Adrenal gland (tissue), 9 donors: ENCODE measurements at regions not wholly inside any gene's neighbourhood (a gene's known extent, or its start where the extent isn't known, plus 50 kb on each side); places are given as distances from the start of the nearest gene placed in this dataset.

Experiments
- DNase-seq, 7 donors: peaks; one replicate each; pipeline ENCODE4 v3.0.0-alpha.2; 2019 to 2020
- H3K27ac ChIP-seq, 5 donors: fragments of 200-600 bp; sonication (generic) in 4 of 5; 1 replicate in 3 of 5; 2 replicates in 2 of 5; pipeline versions ENCODE4 v1.5.1 to v1.8.0; 2016 to 2020; ENCODE audit warnings: mild to moderate bottlenecking in 1 of 5
- H3K27me3 ChIP-seq: fragments of 200-600 bp; 2 replicates; pipeline ENCODE4 v1.8.0; 2021
- H3K36me3 ChIP-seq, 2 donors: fragments of 200-600 bp; replicated peaks in 1 of 2; 1 replicate in 1 of 2; 2 replicates in 1 of 2; pipeline versions ENCODE4 v1.5.1 to v1.8.0; 2018 to 2022
- H3K4me1 ChIP-seq, 2 donors: fragments of 200-600 bp; replicated peaks in 1 of 2; 1 replicate in 1 of 2; 2 replicates in 1 of 2; pipeline versions ENCODE4 v1.5.1 to v1.8.0; 2018 to 2021
- H3K4me3 ChIP-seq, 4 donors: fragments of 200-600 bp; sonication (generic) in 3 of 4; one replicate each; pipeline ENCODE4 v1.5.1; 2016 to 2018
- H3K9me3 ChIP-seq, 3 donors: fragments of 200-600 bp; sonication (generic) in 1 of 3; replicated peaks in 1 of 3; 1 replicate in 2 of 3; 2 replicates in 1 of 3; pipeline versions ENCODE4 v1.5.1 to v1.8.0; 2016 to 2021
- CTCF ChIP-seq, 6 experiments: fragments of 450-650 bp in 4 of 6; fragments of 200-600 bp in 2 of 6; sonication (generic) in 1 of 6; IDR thresholded peaks; 1 replicate in 5 of 6; 2 replicates in 1 of 6; pipeline versions ENCODE4 v1.5.1 to v1.8.0; 2016 to 2021; ENCODE audit warnings: antibody characterized with exemption in 6 of 6, mild to moderate bottlenecking in 2 of 6, moderate library complexity in 1 of 6
- POLR2A ChIP-seq, 2 donors: fragments of 450-650 bp; IDR thresholded peaks; one replicate each; pipeline ENCODE4 v1.6.1; 2017; ENCODE audit warnings: antibody characterized with exemption in 2 of 2, mild to moderate bottlenecking in 2 of 2, moderate library complexity in 1 of 2
- WGBS, 4 donors: extraction: QIAGEN DNeasy Blood & Tissue Kit in 2 of 4; methylation state at CpG; one replicate each; pipeline versions ENCODE4 v1.1.5 to v1.1.7; 2013 to 2017; 5-methylcytosine and 5-hydroxymethylcytosine counted together
- intact Hi-C, 2 donors: fragments of 100-400 bp; cut with DNase I; formaldehyde crosslinking; loops; one replicate each; pipeline versions ENCODE4 v1.14.1 to v1.15.0; 2022 to 2023
- donor health status: healthy with polysubstance abuse.
- donor health status: Bipolar disorder and iron deficiency.
- donor health status: DM: yes; HTN: yes; CAD: no.
- donor health status: DM: no; HTN: no; CAD: no.
- donor health status: DM: no; HTN: no; CAD: no.

GRCh38 chr2:188865681-188866080 lies 108.5 kb upstream of the COL3A1 start:
- Histone ChIP-seq H3K4me1 (no peaks in the 10 kb centered on the region), H3K36me3 (no peaks in the 10 kb centered on the region), H3K9me3 (peaks cover 0 to 4% (median 0%) of the 10 kb centered on the region in 3 donors), H3K4me3 (no peak overlapping the region), H3K27ac (no peak overlapping the region), H3K27me3 (no peaks in the 10 kb centered on the region)
- TF ChIP-seq CTCF (IDR thresholded peaks at IDR 0.05) (no peak), POLR2A (IDR thresholded peaks at IDR 0.05) (no peak)
- DNase-seq = no peak
- intact Hi-C loops = no loop called here
- WGBS, 4 donors = 73 to 84% (median 77%) methylated on average over 2 of the region's 2 CpGs

GRCh38 chr2:188869550-188869949 lies 104.6 kb upstream of the COL3A1 start:
- Histone ChIP-seq H3K4me1 (no peaks in the 10 kb centered on the region), H3K27me3 (no peaks in the 10 kb centered on the region), H3K27ac (no peak overlapping the region), H3K36me3 (no peaks in the 10 kb centered on the region), H3K9me3 (peaks cover 0 to 4% (median 0%) of the 10 kb centered on the region in 3 donors), H3K4me3 (no peak overlapping the region)
- no peak for DNase-seq
- WGBS, 4 donors = 46 to 54% (median 47%) methylated on average over 2 of the region's 2 CpGs
- TF ChIP-seq POLR2A (IDR thresholded peaks at IDR 0.05) (no peak), CTCF (IDR thresholded peaks at IDR 0.05) (no peak)
- intact Hi-C loops = no loop called here

DNA sequence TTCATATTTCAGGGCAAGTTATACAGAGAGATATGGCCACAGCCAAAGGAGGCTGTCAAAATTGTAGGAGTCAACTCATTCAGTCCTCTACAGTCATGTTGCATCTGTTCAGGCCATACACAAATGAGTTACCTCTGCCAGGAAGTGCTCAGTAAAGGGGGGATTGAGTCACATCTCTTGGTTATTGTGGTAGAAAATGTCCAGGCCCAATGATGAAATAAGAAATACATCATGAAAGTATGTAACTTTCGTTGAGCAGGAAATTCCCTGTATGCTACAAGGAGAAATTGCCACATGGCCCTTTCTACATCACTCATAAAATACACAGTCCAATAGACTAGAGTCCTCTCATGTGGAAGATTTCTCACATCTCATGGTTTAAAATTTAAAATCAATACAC lies 103.9 kb upstream of the COL3A1 start:
- intact Hi-C loops = no loop called here
- peaks cover 0 to 4% (median 0%) of the 10 kb centered on the region in 3 donors for H3K9me3 ChIP-seq
- no peak overlapping the region for H3K27ac ChIP-seq
- no peak for DNase-seq
- no peaks in the 10 kb centered on the region for H3K36me3 ChIP-seq
- WGBS, 4 donors = 69 to 85% (median 78%) methylated on average over 1 of the region's 1 CpG
- no peak overlapping the region for H3K4me3 ChIP-seq
- TF ChIP-seq POLR2A (IDR thresholded peaks at IDR 0.05) (no peak), CTCF (IDR thresholded peaks at IDR 0.05) (no peak)
- H3K27me3 ChIP-seq = no peaks in the 10 kb centered on the region
- no peaks in the 10 kb centered on the region for H3K4me1 ChIP-seq

DNA sequence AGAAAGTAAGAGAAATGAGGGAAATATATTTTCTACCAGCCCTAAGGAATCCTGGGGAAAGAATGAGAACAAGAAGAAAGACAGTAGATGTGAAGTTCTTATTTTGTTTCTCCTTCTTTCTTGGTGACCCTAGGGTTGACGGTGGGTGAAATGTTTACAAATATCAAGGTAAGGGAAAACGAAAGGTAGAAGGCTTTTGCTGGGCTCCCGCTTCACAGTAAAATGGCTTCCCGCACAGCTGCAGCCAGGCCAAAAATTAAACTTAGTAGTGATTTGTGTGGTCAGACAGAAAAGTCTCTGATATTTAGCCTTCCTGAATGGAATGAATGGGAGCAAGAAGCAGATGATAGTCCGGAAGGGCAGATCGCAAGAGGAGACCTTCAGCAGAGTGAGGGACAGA lies 99.1 kb upstream of the COL3A1 start:
- no peaks in the 10 kb centered on the region for H3K27me3 ChIP-seq
- TF ChIP-seq CTCF (IDR thresholded peaks at IDR 0.05) (no peak), POLR2A (IDR thresholded peaks at IDR 0.05) (no peak)
- intact Hi-C loops = no loop called here
- H3K36me3 ChIP-seq = no peaks in the 10 kb centered on the region
- peaks cover 0 to 3% (median 0%) of the 10 kb centered on the region in 3 donors for H3K9me3 ChIP-seq
- H3K4me1 ChIP-seq = no peaks in the 10 kb centered on the region
- no peak overlapping the region for H3K27ac ChIP-seq
- WGBS, 4 donors = 90 to 96% (median 91%) methylated on average over 6 of the region's 6 CpGs
- no peak for DNase-seq
- H3K4me3 ChIP-seq = no peak overlapping the region
